Kidney epithelial cell (primary cell): ENCODE measurements at regions not wholly inside any gene's neighbourhood (a gene's known extent, or its start where the extent isn't known, plus 50 kb on each side); places are given as distances from the start of the nearest gene placed in this dataset.

ENCODE experiments used
- DNase-seq: peaks from one replicate; pipeline ENCODE4 v3.0.0-alpha.2; 2010; ENCODE audit warnings: low read depth
- H3K27me3 ChIP-seq: 2 replicates; pipeline ENCODE4 v1.6.0; 2011; ENCODE audit warnings: low read length; ENCODE audit not compliant: control insufficient read depth, insufficient read depth
- H3K36me3 ChIP-seq: 2 replicates; pipeline ENCODE4 v1.5.1; 2011; ENCODE audit warnings: low read length; ENCODE audit not compliant: control insufficient read depth, insufficient read depth
- H3K4me3 ChIP-seq: 2 replicates; pipeline ENCODE4 v1.5.1; 2011; ENCODE audit warnings: low read depth, mild to moderate bottlenecking, control low read depth, low read length
- TF ChIP-seq, protein P1 (sequence below): IDR thresholded peaks from 2 replicates; pipeline ENCODE4 v1.5.1; 2011; ENCODE audit warnings: mild to moderate bottlenecking, moderate library complexity, low read length, control low read depth, inconsistent platforms; ENCODE audit not compliant: insufficient read depth, poor library complexity, severe bottlenecking

DNA sequence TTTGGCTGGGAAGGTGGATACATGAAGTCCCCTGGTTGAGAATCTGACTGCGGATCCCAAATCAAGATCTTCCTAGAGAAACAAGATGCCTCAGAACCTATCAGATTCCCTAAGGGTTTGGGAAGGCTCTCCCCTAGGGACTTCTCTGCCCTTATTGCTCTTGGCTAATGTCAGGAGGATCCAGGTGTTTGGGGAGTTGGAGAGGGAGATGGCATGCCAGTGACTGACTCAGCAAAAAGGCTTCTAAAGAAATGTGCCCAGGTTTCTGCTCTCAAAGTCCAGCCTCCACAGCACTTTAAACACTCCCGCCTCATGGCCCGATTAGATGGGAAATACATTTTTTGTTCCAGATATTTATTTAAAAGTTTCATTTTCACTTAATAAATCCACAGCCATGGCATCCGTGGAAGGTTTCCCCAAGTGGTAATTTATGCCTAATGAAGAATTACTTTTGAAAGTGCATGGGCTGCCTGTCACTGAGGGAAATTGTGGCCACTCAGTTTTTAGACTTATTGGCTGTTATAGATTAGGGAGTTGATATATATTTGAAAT, 156.4 kb downstream of the OSR1 start:
- no peaks in the 10 kb centered on the region for H3K27me3 ChIP-seq
- DNase-seq = no peak
- H3K4me3 ChIP-seq = no peak overlapping the region
- H3K36me3 ChIP-seq = no peaks in the 10 kb centered on the region
- TF ChIP-seq, protein P1, sequence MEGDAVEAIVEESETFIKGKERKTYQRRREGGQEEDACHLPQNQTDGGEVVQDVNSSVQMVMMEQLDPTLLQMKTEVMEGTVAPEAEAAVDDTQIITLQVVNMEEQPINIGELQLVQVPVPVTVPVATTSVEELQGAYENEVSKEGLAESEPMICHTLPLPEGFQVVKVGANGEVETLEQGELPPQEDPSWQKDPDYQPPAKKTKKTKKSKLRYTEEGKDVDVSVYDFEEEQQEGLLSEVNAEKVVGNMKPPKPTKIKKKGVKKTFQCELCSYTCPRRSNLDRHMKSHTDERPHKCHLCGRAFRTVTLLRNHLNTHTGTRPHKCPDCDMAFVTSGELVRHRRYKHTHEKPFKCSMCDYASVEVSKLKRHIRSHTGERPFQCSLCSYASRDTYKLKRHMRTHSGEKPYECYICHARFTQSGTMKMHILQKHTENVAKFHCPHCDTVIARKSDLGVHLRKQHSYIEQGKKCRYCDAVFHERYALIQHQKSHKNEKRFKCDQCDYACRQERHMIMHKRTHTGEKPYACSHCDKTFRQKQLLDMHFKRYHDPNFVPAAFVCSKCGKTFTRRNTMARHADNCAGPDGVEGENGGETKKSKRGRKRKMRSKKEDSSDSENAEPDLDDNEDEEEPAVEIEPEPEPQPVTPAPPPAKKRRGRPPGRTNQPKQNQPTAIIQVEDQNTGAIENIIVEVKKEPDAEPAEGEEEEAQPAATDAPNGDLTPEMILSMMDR = no peak

DNA sequence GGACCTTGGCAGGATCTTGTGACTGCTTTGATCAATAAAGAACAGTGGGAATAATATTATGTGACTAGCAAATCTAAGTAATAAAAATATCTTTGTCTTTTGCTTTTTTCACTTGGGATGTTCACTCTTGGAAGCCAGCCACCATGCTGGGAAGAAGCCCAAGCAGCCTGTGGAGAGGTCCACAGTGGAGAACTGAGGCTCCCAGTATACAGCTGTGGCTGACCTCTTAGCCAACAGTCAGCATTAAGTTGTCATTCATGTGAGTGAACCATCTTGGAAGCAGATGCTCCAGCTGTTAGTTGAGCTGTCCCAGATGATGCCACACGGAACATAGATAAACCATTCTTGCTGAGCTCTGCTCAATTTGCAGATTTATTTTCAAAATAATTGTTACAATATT, 160.0 kb downstream of the OSR1 start:
- no peak for DNase-seq
- Histone ChIP-seq H3K4me3 (no peak overlapping the region), H3K27me3 (no peaks in the 10 kb centered on the region), H3K36me3 (no peaks in the 10 kb centered on the region)
- TF ChIP-seq, protein P1 = no peak

DNA sequence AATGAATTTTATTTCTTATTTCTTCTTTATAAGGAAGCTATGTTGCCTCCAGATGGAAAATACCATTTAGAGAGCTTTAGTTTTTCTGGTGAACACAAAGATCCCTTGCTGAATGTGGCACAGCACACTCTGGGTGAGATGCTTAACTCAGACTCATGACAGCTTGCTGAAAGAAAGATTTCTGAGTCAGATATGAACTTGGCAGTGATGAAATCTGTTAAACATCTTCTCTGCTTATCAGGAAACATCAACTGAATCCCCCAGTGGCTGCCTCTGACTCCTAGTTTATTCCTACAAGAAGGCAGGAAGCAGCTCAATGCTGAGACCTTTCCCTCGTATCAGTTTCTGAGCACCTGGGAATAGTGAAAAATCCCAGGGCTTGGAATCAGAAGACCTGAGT, 162.8 kb downstream of the OSR1 start:
- no peaks in the 10 kb centered on the region for H3K27me3 ChIP-seq
- no peak for DNase-seq
- no peaks in the 10 kb centered on the region for H3K36me3 ChIP-seq
- H3K4me3 ChIP-seq = no peak overlapping the region
- TF ChIP-seq, protein P1 = no peak

DNA sequence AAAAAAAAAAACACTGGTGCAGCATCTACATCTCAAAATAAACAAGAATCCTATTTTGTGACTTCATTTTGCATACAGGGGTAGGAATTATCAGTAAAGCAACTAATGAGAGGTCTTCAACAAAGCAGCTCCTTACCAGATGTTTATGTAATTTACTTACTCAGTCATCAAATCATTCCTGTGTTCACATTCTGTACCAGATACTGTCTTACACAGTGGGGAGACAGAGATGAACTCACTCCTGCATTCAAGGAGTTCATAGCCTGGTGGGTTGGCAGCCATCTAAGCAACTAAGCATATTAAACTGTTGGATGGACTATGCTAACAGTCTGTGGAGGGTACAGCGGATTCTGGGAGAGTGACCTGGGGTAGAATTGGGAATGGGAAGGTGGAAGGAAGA, 169.0 kb downstream of the OSR1 start:
- no peak for DNase-seq
- TF ChIP-seq, protein P1 = no peak
- no peaks in the 10 kb centered on the region for H3K36me3 ChIP-seq
- no peaks in the 10 kb centered on the region for H3K27me3 ChIP-seq
- no peak overlapping the region for H3K4me3 ChIP-seq

DNA sequence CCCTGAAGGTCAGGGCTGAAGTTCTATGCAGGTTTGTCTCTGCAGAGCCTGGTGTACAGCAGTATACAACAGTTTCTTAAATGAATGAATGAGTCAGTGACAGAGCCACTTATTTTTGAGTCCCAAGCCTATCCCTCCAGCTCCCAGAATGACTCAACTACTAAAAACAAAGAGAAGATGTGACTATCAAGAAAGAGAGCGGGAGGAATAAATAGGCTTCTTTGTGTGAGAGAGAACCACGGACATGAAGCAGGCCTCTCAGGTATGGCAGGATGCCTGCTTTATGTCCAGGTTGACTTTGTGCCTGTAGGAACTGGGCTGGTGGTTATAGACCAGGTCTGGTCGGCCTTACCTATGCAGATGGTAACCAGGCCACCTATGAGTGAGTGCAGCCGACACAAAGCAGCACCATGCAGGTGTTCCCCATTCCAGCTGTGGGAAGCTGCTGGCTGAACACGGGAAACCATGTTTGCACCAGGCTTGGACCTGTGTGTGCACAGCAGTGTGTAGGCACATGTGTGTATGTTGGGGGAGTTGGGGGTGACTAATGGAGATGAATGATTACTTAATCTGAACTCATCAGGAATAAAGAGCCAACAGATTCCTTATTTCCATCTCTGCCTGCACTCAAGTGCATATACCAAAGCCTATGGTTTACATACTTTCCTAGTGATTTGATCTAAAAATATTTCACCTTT, 171.0 kb downstream of the OSR1 start:
- no peaks in the 10 kb centered on the region for H3K36me3 ChIP-seq
- no peak overlapping the region for H3K4me3 ChIP-seq
- TF ChIP-seq, protein P1 = no peak
- no peaks in the 10 kb centered on the region for H3K27me3 ChIP-seq
- no peak for DNase-seq

DNA sequence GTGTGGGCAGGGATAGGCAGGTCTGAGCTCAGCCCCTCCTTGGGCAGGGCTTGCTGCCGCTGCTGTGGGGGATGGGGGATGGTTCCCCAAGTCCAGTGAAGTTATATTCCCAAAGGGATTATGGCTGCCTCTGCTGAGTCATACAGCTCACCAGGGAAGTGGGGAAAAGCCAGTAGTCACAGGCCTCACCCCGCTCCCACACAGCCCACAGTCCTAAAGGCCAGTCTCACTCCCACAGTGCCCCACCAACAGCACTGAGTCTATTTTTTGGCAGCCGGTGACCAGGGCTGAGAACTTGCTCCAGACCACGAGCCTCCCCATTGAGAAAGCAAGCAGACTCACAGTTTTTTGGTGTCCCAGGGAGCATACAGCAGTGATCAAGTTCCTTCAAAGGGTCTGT, 173.3 kb downstream of the OSR1 start:
- no peaks in the 10 kb centered on the region for H3K27me3 ChIP-seq
- no peak overlapping the region for H3K4me3 ChIP-seq
- TF ChIP-seq, protein P1 = no peak
- no peaks in the 10 kb centered on the region for H3K36me3 ChIP-seq
- no peak for DNase-seq
